ENCODE measurements at regions not wholly inside any gene's neighbourhood (a gene's known extent, or its start where the extent isn't known, plus 50 kb on each side); places are given as distances from the start of the nearest gene placed in this dataset.

- DNase-seq = no peak
- Histone ChIP-seq H3K27me3 (ENCODE audit: insufficient read depth, low read length, poor library complexity) (no peaks in the 10 kb centered on the region), H3K23ac (ENCODE audit: low read length) (no peak overlapping the region), H3K79me2 (ENCODE audit: control insufficient read depth, insufficient read depth, low read length) (no peaks in the 10 kb centered on the region), H3K4me1 (ENCODE audit: control insufficient read depth, low read depth, low read length) (peaks cover 4% of the 10 kb centered on the region), H4K8ac (ENCODE audit: low read depth, low read length) (no peak overlapping the region), H3K4ac (ENCODE audit: low read depth, low read length) (no peak overlapping the region), H3K79me1 (ENCODE audit: low read length) (no peaks in the 10 kb centered on the region), H4K5ac (ENCODE audit: low read length) (no peak overlapping the region), H3K4me3 (ENCODE audit: low read length) (no peak overlapping the region), H2AK5ac (ENCODE audit: low read length) (no peak overlapping the region), H2BK5ac (ENCODE audit: low read length) (no peak overlapping the region), H2BK120ac (ENCODE audit: low read depth, low read length) (no peak overlapping the region), H3K4me2 (ENCODE audit: low read length) (no peak overlapping the region), H3K27ac (ENCODE audit: low read depth, low read length) (no peak overlapping the region), H2BK15ac (replicated peaks; ENCODE audit: low read depth) (no peak overlapping the region), H3K18ac (ENCODE audit: low read length) (no peak overlapping the region), H3K36me3 (ENCODE audit: control insufficient read depth, insufficient read depth, low read length) (no peaks in the 10 kb centered on the region), H3K9ac (ENCODE audit: low read length) (no peak overlapping the region), H3K56ac (ENCODE audit: low read length) (no peak overlapping the region)
- no CpG with 5 or more reads among the region's 2 CpGs for WGBS (ENCODE audit: extremely low coverage, insufficient coverage, low lambda C conversion rate)
Measured at GRCh38 chr6:144742779-144743178, 457.6 kb downstream of the UTRN start.

- DNase-seq = peak; percentile 57
- no peak overlapping the region for H4K5ac ChIP-seq (ENCODE audit: low read length)
- no peak overlapping the region for H3K18ac ChIP-seq (ENCODE audit: low read length)
- H3K79me1 ChIP-seq (ENCODE audit: low read length) = no peaks in the 10 kb centered on the region
- H3K4me3 ChIP-seq (ENCODE audit: low read length) = no peak overlapping the region
- no peak overlapping the region for H3K9ac ChIP-seq (ENCODE audit: low read length)
- no peak overlapping the region for H3K27ac ChIP-seq (ENCODE audit: low read depth, low read length)
- H4K8ac ChIP-seq (ENCODE audit: low read depth, low read length) = no peak overlapping the region
- H3K27me3 ChIP-seq (ENCODE audit: insufficient read depth, low read length, poor library complexity) = no peaks in the 10 kb centered on the region
- H3K4ac ChIP-seq (ENCODE audit: low read depth, low read length) = no peak overlapping the region
- no peak overlapping the region for H2BK15ac ChIP-seq (replicated peaks; ENCODE audit: low read depth)
- no peaks in the 10 kb centered on the region for H3K79me2 ChIP-seq (ENCODE audit: control insufficient read depth, insufficient read depth, low read length)
- H3K56ac ChIP-seq (ENCODE audit: low read length) = no peak overlapping the region
- no peak overlapping the region for H2AK5ac ChIP-seq (ENCODE audit: low read length)
- WGBS (ENCODE audit: extremely low coverage, insufficient coverage, low lambda C conversion rate) = no CpG with 5 or more reads among the region's 3 CpGs
- H3K4me2 ChIP-seq (ENCODE audit: low read length) = no peak overlapping the region
- no peak overlapping the region for H2BK120ac ChIP-seq (ENCODE audit: low read depth, low read length)
- H3K36me3 ChIP-seq (ENCODE audit: control insufficient read depth, insufficient read depth, low read length) = no peaks in the 10 kb centered on the region
- peaks cover 4% of the 10 kb centered on the region for H3K4me1 ChIP-seq (ENCODE audit: control insufficient read depth, low read depth, low read length)
- no peak overlapping the region for H2BK5ac ChIP-seq (ENCODE audit: low read length)
- no peak overlapping the region for H3K23ac ChIP-seq (ENCODE audit: low read length)
Measured at GRCh38 chr6:144744720-144745119, 459.6 kb downstream of the UTRN start.

GRCh38 chr6:144745439-144745838 lies 460.3 kb downstream of the UTRN start:
- no peak overlapping the region for H3K9ac ChIP-seq (ENCODE audit: low read length)
- no peak overlapping the region for H3K56ac ChIP-seq (ENCODE audit: low read length)
- WGBS (ENCODE audit: extremely low coverage, insufficient coverage, low lambda C conversion rate) = no CpG with 5 or more reads among the region's 3 CpGs
- no peaks in the 10 kb centered on the region for H3K27me3 ChIP-seq (ENCODE audit: insufficient read depth, low read length, poor library complexity)
- H2BK120ac ChIP-seq (ENCODE audit: low read depth, low read length) = no peak overlapping the region
- no peak for DNase-seq
- H3K27ac ChIP-seq (ENCODE audit: low read depth, low read length) = no peak overlapping the region
- H2AK5ac ChIP-seq (ENCODE audit: low read length) = no peak overlapping the region
- no peak overlapping the region for H3K4me2 ChIP-seq (ENCODE audit: low read length)
- H2BK5ac ChIP-seq (ENCODE audit: low read length) = no peak overlapping the region
- H3K18ac ChIP-seq (ENCODE audit: low read length) = no peak overlapping the region
- H3K79me1 ChIP-seq (ENCODE audit: low read length) = no peaks in the 10 kb centered on the region
- no peak overlapping the region for H3K23ac ChIP-seq (ENCODE audit: low read length)
- H3K4me1 ChIP-seq (ENCODE audit: control insufficient read depth, low read depth, low read length) = peaks cover 4% of the 10 kb centered on the region
- H3K79me2 ChIP-seq (ENCODE audit: control insufficient read depth, insufficient read depth, low read length) = no peaks in the 10 kb centered on the region
- no peak overlapping the region for H3K4ac ChIP-seq (ENCODE audit: low read depth, low read length)
- no peak overlapping the region for H3K4me3 ChIP-seq (ENCODE audit: low read length)
- H3K36me3 ChIP-seq (ENCODE audit: control insufficient read depth, insufficient read depth, low read length) = no peaks in the 10 kb centered on the region
- H4K5ac ChIP-seq (ENCODE audit: low read length) = no peak overlapping the region
- H4K8ac ChIP-seq (ENCODE audit: low read depth, low read length) = no peak overlapping the region
- H2BK15ac ChIP-seq (replicated peaks; ENCODE audit: low read depth) = no peak overlapping the region

GRCh38 chr6:144746902-144747469 lies 461.9 kb downstream of the UTRN start:
- Histone ChIP-seq H3K18ac (ENCODE audit: low read length) (no peak overlapping the region), H3K9ac (ENCODE audit: low read length) (no peak overlapping the region), H3K27me3 (ENCODE audit: insufficient read depth, low read length, poor library complexity) (no peaks in the 10 kb centered on the region), H3K56ac (ENCODE audit: low read length) (no peak overlapping the region), H3K4ac (ENCODE audit: low read depth, low read length) (no peak overlapping the region), H3K27ac (ENCODE audit: low read depth, low read length) (no peak overlapping the region), H3K79me2 (ENCODE audit: control insufficient read depth, insufficient read depth, low read length) (no peaks in the 10 kb centered on the region), H2BK5ac (ENCODE audit: low read length) (no peak overlapping the region), H3K4me3 (ENCODE audit: low read length) (no peak overlapping the region), H3K23ac (ENCODE audit: low read length) (no peak overlapping the region), H3K79me1 (ENCODE audit: low read length) (no peaks in the 10 kb centered on the region), H2AK5ac (ENCODE audit: low read length) (no peak overlapping the region), H3K4me1 (ENCODE audit: control insufficient read depth, low read depth, low read length) (peaks cover 4% of the 10 kb centered on the region), H2BK15ac (replicated peaks; ENCODE audit: low read depth) (no peak overlapping the region), H3K36me3 (ENCODE audit: control insufficient read depth, insufficient read depth, low read length) (no peaks in the 10 kb centered on the region), H3K4me2 (ENCODE audit: low read length) (no peak overlapping the region), H2BK120ac (ENCODE audit: low read depth, low read length) (no peak overlapping the region), H4K8ac (ENCODE audit: low read depth, low read length) (no peak overlapping the region), H4K5ac (ENCODE audit: low read length) (no peak overlapping the region)
- no CpG with 5 or more reads among the region's 1 CpG for WGBS (ENCODE audit: extremely low coverage, insufficient coverage, low lambda C conversion rate)
- DNase-seq = no peak

GRCh38 chr6:144749263-144749662 lies 464.1 kb downstream of the UTRN start:
- no peaks in the 10 kb centered on the region for H3K27me3 ChIP-seq (ENCODE audit: insufficient read depth, low read length, poor library complexity)
- WGBS (ENCODE audit: extremely low coverage, insufficient coverage, low lambda C conversion rate) = no CpG with 5 or more reads among the region's 3 CpGs
- H3K4me1 ChIP-seq (ENCODE audit: control insufficient read depth, low read depth, low read length) = peaks cover 4% of the 10 kb centered on the region
- H3K36me3 ChIP-seq (ENCODE audit: control insufficient read depth, insufficient read depth, low read length) = no peaks in the 10 kb centered on the region
- no peaks in the 10 kb centered on the region for H3K79me2 ChIP-seq (ENCODE audit: control insufficient read depth, insufficient read depth, low read length)
- no peak overlapping the region for H3K27ac ChIP-seq (ENCODE audit: low read depth, low read length)
- H3K9ac ChIP-seq (ENCODE audit: low read length) = no peak overlapping the region
- H3K79me1 ChIP-seq (ENCODE audit: low read length) = no peaks in the 10 kb centered on the region
- H2BK120ac ChIP-seq (ENCODE audit: low read depth, low read length) = no peak overlapping the region
- no peak overlapping the region for H2BK15ac ChIP-seq (replicated peaks; ENCODE audit: low read depth)
- no peak overlapping the region for H4K5ac ChIP-seq (ENCODE audit: low read length)
- no peak overlapping the region for H3K18ac ChIP-seq (ENCODE audit: low read length)
- no peak overlapping the region for H2BK5ac ChIP-seq (ENCODE audit: low read length)
- no peak for DNase-seq
- no peak overlapping the region for H3K4me3 ChIP-seq (ENCODE audit: low read length)
- no peak overlapping the region for H3K23ac ChIP-seq (ENCODE audit: low read length)
- H3K4ac ChIP-seq (ENCODE audit: low read depth, low read length) = no peak overlapping the region
- H3K56ac ChIP-seq (ENCODE audit: low read length) = no peak overlapping the region
- no peak overlapping the region for H4K8ac ChIP-seq (ENCODE audit: low read depth, low read length)
- H3K4me2 ChIP-seq (ENCODE audit: low read length) = no peak overlapping the region
- H2AK5ac ChIP-seq (ENCODE audit: low read length) = no peak overlapping the region

- Histone ChIP-seq H2AK5ac (ENCODE audit: low read length) (no peak overlapping the region), H4K8ac (ENCODE audit: low read depth, low read length) (no peak overlapping the region), H2BK15ac (replicated peaks; ENCODE audit: low read depth) (no peak overlapping the region), H3K4me1 (ENCODE audit: control insufficient read depth, low read depth, low read length) (no peaks in the 10 kb centered on the region), H2BK5ac (ENCODE audit: low read length) (no peak overlapping the region), H3K56ac (ENCODE audit: low read length) (no peak overlapping the region), H3K4ac (ENCODE audit: low read depth, low read length) (no peak overlapping the region), H3K36me3 (ENCODE audit: control insufficient read depth, insufficient read depth, low read length) (no peaks in the 10 kb centered on the region), H3K18ac (ENCODE audit: low read length) (no peak overlapping the region), H3K27me3 (ENCODE audit: insufficient read depth, low read length, poor library complexity) (no peaks in the 10 kb centered on the region), H3K27ac (ENCODE audit: low read depth, low read length) (no peak overlapping the region), H3K79me2 (ENCODE audit: control insufficient read depth, insufficient read depth, low read length) (no peaks in the 10 kb centered on the region), H3K9ac (ENCODE audit: low read length) (no peak overlapping the region), H3K4me3 (ENCODE audit: low read length) (no peak overlapping the region), H3K23ac (ENCODE audit: low read length) (no peak overlapping the region), H3K79me1 (ENCODE audit: low read length) (no peaks in the 10 kb centered on the region), H4K5ac (ENCODE audit: low read length) (no peak overlapping the region), H3K4me2 (ENCODE audit: low read length) (no peak overlapping the region), H2BK120ac (ENCODE audit: low read depth, low read length) (no peak overlapping the region)
- no CpG with 5 or more reads among the region's 2 CpGs for WGBS (ENCODE audit: extremely low coverage, insufficient coverage, low lambda C conversion rate)
- DNase-seq = no peak
Measured at GRCh38 chr6:144753023-144753705, 468.0 kb downstream of the UTRN start.
